HG02759 (cell line): ENCODE measurements at regions not wholly inside any gene's neighbourhood (a gene's known extent, or its start where the extent isn't known, plus 50 kb on each side); places are given as distances from the start of the nearest gene placed in this dataset.

Experiments used
- ATAC-seq: cut with Tn5 transposase; IDR thresholded peaks from one replicate; pipeline ENCODE4 v1.9.1; 2021; ENCODE audit warnings: mild to moderate bottlenecking, moderate library complexity; ENCODE audit not compliant: unreplicated experiment

- no peak for ATAC-seq
Observed at GRCh38 chr1:55334797-55335196, 119.6 kb upstream of the USP24 start.

DNA sequence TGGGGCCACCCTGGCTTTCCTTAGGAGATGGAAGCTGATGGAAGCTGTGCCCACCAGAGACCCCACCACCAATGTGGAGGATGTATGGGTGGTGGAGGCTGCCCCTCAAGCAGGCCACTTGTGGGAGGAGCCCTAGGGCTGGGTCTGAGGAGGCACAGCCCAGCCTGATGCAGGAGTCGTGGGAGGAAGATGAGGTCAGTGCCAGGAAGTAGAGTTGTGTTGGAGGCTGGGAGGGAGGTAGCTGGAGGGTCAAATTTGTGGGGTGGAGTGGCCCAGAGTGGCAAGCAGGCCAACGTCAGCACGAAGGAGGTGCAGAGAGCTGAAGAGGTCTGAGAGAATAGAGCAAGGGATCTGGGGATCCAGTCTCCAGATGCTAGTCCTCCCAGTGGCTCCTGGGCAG, 119.0 kb upstream of the USP24 start:
- ATAC-seq: no peak

- ATAC-seq: no peak
Observed at GRCh38 chr1:55333461-55333860, 118.3 kb upstream of the USP24 start.

DNA sequence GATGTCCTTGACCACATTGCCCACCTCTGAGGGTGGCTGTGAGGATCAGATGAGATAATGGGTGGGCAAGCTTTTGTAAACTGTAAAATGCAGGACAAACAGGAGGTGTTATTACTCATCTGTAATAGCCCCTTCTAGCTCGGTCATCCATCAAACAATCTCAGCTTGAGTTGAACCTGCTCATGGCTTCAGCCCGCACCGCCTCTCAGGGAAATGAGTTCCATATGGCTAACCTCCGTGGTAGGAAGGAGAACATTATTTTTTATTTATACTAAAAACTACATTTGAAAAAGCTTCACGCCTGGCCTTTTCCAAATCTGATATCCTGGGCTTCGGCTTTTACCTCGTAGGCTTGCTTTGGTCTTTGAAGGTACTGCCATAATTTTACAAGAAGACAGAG, 116.2 kb upstream of the USP24 start:
- ATAC-seq: no peak

GRCh38 chr1:55329808-55330432, 114.8 kb upstream of the USP24 start:
- ATAC-seq: no peak

DNA sequence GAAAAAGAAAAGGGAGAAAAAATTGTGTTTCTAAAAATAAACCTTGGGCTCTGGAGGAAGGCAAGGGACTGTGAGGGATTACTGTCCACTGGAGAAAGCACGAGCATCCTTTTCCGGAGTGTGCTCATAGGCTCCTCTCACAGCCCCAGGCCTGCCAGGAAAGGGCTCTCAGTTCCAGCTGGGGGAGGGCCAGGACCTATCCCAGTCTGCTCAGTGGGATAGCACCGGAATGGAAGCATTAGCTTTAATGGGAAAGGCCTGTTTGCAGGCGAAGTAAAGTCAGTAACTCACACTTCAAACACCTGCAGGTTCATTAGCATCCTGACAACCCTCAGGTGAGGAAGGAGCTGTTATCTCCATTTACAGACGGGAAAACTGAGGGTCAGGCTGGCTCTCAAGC, 113.9 kb upstream of the USP24 start:
- no peak for ATAC-seq

- ATAC-seq: no peak
Observed at GRCh38 chr1:55326496-55327243, 111.5 kb upstream of the USP24 start.

GRCh38 chr1:55323760-55324159, 108.6 kb upstream of the USP24 start:
- no peak for ATAC-seq

DNA sequence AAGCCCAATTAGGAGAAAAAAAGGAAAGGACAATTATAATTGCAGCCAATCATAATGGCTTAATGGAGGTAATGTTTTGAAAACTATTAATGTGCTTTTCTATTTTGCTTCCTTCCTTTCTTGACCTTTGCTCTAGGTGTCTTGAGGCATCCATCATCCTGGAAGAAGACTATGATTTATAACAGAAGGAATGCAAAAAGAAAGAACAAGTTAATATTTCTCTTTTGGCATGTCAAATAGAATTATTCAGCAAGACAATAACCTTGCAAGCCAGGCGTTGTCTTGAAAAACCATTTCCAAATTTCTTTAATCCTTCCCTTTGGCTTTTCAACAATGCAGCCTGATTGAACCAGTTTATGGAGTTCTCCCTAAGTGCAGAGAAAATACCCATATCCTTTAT, 107.7 kb upstream of the USP24 start:
- ATAC-seq: no peak

DNA sequence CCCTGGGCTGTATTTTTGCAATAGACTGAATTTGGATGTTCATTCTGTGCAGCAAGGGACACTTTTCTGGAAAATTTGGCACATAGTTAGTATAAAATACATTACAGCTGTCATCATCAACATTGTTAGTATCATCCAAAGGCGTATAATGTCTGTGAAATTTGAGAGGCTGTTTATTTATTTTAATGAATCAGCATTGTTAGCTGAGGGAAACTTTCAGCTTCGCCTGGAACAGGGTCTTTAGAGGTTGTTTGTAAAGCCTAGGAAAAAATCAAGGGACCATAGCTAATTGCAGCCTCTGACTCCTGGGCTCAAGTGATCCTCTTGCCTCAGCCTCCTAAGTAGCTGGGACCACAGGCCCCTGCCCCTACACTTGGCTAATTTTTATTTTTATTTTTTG, 106.8 kb upstream of the USP24 start:
- no peak for ATAC-seq

DNA sequence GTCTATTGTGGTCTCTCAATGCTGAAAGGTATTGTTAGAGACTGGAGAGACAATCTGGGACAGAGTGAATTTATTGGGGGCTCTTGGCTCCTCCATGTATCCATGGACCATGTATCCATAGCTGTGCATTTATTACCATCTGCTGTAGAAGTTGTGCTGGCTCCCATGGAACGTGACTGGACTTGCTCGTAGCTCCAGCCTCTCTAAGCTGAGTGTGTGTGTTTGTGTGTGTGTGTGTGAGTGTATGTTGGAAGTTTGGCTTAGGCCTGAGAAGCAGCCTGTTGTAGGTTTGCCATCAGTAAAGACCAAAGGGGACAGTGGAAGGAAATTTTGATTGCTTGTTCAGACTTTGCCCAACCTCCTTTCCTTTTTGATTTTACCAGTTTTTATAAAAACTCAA, 105.7 kb upstream of the USP24 start:
- no peak for ATAC-seq

- no peak for ATAC-seq
Observed at GRCh38 chr1:55318116-55318817, 103.1 kb upstream of the USP24 start.

- no peak for ATAC-seq
Observed at GRCh38 chr1:55317673-55318072, 102.5 kb upstream of the USP24 start.

DNA sequence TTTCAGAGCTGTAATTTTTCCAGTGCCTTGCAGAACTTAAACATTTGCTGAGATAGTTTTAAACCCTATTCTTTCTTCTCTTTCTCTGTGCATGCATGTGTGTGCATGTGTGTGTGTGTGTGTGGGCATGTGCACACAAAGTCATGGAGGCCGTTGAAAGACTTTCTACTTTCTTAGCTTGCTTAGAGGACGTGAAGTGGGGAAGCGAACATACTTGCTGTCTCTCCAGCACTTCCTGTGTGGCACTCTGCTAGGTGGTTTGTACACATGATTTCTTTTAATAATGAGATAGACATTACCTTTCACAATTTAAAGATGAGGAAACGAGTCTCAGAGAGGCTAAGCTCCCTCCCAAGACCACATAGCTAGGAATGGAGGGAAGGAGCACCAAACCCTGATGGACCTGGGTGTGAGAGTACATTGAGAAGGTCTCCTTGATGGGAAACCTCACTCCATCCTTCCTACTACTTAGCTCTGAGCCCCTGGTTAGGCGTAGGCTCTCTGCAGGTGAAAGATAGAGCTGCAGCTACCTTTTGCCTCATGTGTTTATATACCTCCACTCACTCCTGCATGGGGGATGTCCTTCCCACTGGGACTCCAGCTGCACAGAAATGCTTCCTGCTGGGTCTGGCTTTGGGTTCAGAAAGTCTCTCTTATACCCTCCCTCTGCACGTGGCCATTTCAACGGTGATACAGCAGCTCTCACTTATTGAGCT, 101.9 kb upstream of the USP24 start:
- no peak for ATAC-seq

GRCh38 chr1:55316502-55316901, 101.3 kb upstream of the USP24 start:
- no peak for ATAC-seq

- no peak for ATAC-seq
Observed at GRCh38 chr1:55315552-55315951, 100.4 kb upstream of the USP24 start.

- no peak for ATAC-seq
Observed at GRCh38 chr1:55314740-55315139, 99.6 kb upstream of the USP24 start.

GRCh38 chr1:55313903-55314302, 98.7 kb upstream of the USP24 start:
- ATAC-seq: no peak

- ATAC-seq: no peak
Observed at GRCh38 chr1:55311979-55312378, 96.8 kb upstream of the USP24 start.

DNA sequence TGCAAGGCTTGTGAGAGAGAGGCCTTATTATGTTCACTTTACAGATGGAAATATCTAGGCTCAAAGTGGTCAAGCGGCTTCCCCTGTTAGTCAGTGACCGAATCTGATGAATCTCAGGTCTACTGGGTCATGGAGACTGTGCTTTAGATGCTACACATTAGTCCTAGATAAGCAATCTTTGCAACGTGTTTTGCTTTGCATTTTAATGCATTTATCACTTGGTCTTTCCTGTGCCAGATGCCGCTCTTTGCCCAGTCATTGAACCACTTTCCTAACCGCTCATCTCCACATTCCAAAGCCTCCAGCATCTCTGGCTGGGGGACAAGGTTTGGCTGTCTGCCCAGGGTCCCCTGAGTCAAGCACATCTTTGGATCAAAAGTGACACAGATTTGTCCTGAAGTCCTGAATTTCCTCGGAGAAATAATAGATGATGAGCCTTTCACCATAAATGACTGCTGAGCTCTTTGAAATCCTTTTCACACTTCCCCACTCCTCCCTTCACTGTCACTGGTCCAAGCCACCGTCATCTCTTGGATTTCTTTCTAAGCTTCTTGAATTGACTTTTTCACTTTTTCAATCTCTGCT, 96.0 kb upstream of the USP24 start:
- no peak for ATAC-seq

DNA sequence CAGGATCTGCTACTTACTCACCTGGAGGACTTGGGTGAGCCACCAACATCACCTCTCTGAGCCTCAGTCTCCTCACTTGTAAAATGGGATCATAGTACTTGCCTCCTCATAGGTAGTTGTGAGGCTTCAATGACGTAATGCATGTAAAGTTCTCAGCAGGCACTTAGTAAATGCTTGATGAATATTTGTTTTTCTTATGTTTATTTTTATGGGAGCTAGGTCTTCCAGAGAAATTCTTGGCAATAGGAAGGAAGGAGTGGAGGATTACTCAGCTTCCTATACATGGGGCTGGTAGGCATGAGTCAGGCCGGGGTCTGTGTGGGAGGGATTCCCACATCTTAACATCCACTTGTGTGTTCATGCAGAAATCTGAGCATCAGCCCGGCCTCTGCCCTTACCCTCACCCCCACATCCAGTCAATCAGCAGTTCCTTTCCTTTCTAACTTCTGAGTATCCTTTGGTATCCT, 95.4 kb upstream of the USP24 start:
- no peak for ATAC-seq
